ENCODE measurements at regions not wholly inside any gene's neighbourhood (a gene's known extent, or its start where the extent isn't known, plus 50 kb on each side); places are given as distances from the start of the nearest gene placed in this dataset.

GRCh38 chr4:66704243-66704642 is 841.1 kb downstream of the CENPC start:
- Histone ChIP-seq H4K20me1 (ENCODE audit: insufficient read depth, low read length, poor library complexity, severe bottlenecking) (no peaks in the 10 kb centered on the region), H3F3A (ENCODE audit: low read depth) (no peaks in the 10 kb centered on the region), H3K36me3 (ENCODE audit: insufficient read depth, low read length) (no peaks in the 10 kb centered on the region), H3K9me3 (ENCODE audit: insufficient read depth, low read depth, low read length) (no peaks in the 10 kb centered on the region), H2AFZ (ENCODE audit: low read length) (no peak overlapping the region), H3K27me3 (ENCODE audit: insufficient read depth, low read length, poor library complexity, severe bottlenecking) (no peaks in the 10 kb centered on the region), H3K9me2 (replicated peaks; ENCODE audit: low read depth, low read length) (no peaks in the 10 kb centered on the region), H3K4me1 (ENCODE audit: insufficient read depth, low read length, poor library complexity, severe bottlenecking) (no peaks in the 10 kb centered on the region), H3K4me3 (ENCODE audit: low read length, poor library complexity, severe bottlenecking) (no peak overlapping the region), H3K4me2 (ENCODE audit: low read depth, low read length, poor library complexity, severe bottlenecking) (no peak overlapping the region), H3K9ac (ENCODE audit: low read depth, low read length, poor library complexity, severe bottlenecking) (no peak overlapping the region), H3K79me2 (ENCODE audit: insufficient read depth, low read length) (no peaks in the 10 kb centered on the region)
- no peak for TF ChIP-seq EZH2phosphoT487 (IDR thresholded peaks at IDR 0.05; ENCODE audit: borderline replicate concordance)
- TF ChIP-seq, protein P1, sequence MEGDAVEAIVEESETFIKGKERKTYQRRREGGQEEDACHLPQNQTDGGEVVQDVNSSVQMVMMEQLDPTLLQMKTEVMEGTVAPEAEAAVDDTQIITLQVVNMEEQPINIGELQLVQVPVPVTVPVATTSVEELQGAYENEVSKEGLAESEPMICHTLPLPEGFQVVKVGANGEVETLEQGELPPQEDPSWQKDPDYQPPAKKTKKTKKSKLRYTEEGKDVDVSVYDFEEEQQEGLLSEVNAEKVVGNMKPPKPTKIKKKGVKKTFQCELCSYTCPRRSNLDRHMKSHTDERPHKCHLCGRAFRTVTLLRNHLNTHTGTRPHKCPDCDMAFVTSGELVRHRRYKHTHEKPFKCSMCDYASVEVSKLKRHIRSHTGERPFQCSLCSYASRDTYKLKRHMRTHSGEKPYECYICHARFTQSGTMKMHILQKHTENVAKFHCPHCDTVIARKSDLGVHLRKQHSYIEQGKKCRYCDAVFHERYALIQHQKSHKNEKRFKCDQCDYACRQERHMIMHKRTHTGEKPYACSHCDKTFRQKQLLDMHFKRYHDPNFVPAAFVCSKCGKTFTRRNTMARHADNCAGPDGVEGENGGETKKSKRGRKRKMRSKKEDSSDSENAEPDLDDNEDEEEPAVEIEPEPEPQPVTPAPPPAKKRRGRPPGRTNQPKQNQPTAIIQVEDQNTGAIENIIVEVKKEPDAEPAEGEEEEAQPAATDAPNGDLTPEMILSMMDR (conservative IDR thresholded peaks at IDR 0.05; ENCODE audit: low read length): no peak

GRCh38 chr4:66694739-66695138 is 850.6 kb downstream of the CENPC start:
- H3K36me3 ChIP-seq (ENCODE audit: insufficient read depth, low read length): no peaks in the 10 kb centered on the region
- TF ChIP-seq, protein P1 (conservative IDR thresholded peaks at IDR 0.05; ENCODE audit: low read length): no peak
- TF ChIP-seq EZH2phosphoT487 (IDR thresholded peaks at IDR 0.05; ENCODE audit: borderline replicate concordance): no peak
- H3K4me3 ChIP-seq (ENCODE audit: low read length, poor library complexity, severe bottlenecking): no peak overlapping the region

DNA sequence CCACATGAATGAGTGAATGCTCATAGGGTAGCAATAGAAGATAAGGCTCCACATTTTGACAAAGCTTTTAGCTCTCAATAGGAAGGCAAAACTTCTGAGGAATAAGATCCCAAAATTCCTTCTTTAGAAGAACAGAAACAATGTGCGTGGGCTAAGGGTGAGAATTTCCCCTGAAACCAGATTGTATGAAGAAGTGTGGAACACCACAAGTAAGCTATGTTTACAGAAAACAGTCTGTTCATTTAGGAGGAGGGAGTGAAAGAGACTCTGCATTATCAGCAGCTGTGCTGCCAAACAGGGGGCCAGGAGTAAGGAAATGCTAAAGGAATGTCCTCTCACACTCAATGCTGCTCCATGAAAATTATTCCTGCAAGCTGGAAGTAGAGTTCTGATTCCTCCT is 851.6 kb downstream of the CENPC start:
- Histone ChIP-seq H3K4me2 (ENCODE audit: low read depth, low read length, poor library complexity, severe bottlenecking) (no peak overlapping the region), H3F3A (ENCODE audit: low read depth) (no peaks in the 10 kb centered on the region), H3K4me1 (ENCODE audit: insufficient read depth, low read length, poor library complexity, severe bottlenecking) (peaks cover 7% of the 10 kb centered on the region), H3K4me3 (ENCODE audit: low read length, poor library complexity, severe bottlenecking) (no peak overlapping the region), H2AFZ (ENCODE audit: low read length) (peak overlapping the region; percentile 39), H3K9ac (ENCODE audit: low read depth, low read length, poor library complexity, severe bottlenecking) (no peak overlapping the region), H3K9me2 (replicated peaks; ENCODE audit: low read depth, low read length) (no peaks in the 10 kb centered on the region), H3K36me3 (ENCODE audit: insufficient read depth, low read length) (no peaks in the 10 kb centered on the region), H4K20me1 (ENCODE audit: insufficient read depth, low read length, poor library complexity, severe bottlenecking) (no peaks in the 10 kb centered on the region), H3K79me2 (ENCODE audit: insufficient read depth, low read length) (no peaks in the 10 kb centered on the region), H3K9me3 (ENCODE audit: insufficient read depth, low read depth, low read length) (no peaks in the 10 kb centered on the region), H3K27me3 (ENCODE audit: insufficient read depth, low read length, poor library complexity, severe bottlenecking) (no peaks in the 10 kb centered on the region)
- no peak for TF ChIP-seq EZH2phosphoT487 (IDR thresholded peaks at IDR 0.05; ENCODE audit: borderline replicate concordance)
- TF ChIP-seq, protein P1 (conservative IDR thresholded peaks at IDR 0.05; ENCODE audit: low read length): no peak

More at GRCh38 chr4:66694739-66695138, 850.6 kb downstream of the CENPC start:
- Histone ChIP-seq H3K4me2 (ENCODE audit: low read depth, low read length, poor library complexity, severe bottlenecking) (no peak overlapping the region), H3K4me1 (ENCODE audit: insufficient read depth, low read length, poor library complexity, severe bottlenecking) (peaks cover 7% of the 10 kb centered on the region), H4K20me1 (ENCODE audit: insufficient read depth, low read length, poor library complexity, severe bottlenecking) (no peaks in the 10 kb centered on the region), H3F3A (ENCODE audit: low read depth) (no peaks in the 10 kb centered on the region), H3K9me2 (replicated peaks; ENCODE audit: low read depth, low read length) (no peaks in the 10 kb centered on the region), H3K9ac (ENCODE audit: low read depth, low read length, poor library complexity, severe bottlenecking) (no peak overlapping the region), H3K9me3 (ENCODE audit: insufficient read depth, low read depth, low read length) (no peaks in the 10 kb centered on the region), H3K27me3 (ENCODE audit: insufficient read depth, low read length, poor library complexity, severe bottlenecking) (no peaks in the 10 kb centered on the region), H2AFZ (ENCODE audit: low read length) (no peak overlapping the region), H3K79me2 (ENCODE audit: insufficient read depth, low read length) (no peaks in the 10 kb centered on the region)
